ENCODE measurements at regions not wholly inside any gene's neighbourhood (a gene's known extent, or its start where the extent isn't known, plus 50 kb on each side); places are given as distances from the start of the nearest gene placed in this dataset.
A peak's percentile ranks its signal among the peaks of the same experiment; 100 is the strongest.

DNA sequence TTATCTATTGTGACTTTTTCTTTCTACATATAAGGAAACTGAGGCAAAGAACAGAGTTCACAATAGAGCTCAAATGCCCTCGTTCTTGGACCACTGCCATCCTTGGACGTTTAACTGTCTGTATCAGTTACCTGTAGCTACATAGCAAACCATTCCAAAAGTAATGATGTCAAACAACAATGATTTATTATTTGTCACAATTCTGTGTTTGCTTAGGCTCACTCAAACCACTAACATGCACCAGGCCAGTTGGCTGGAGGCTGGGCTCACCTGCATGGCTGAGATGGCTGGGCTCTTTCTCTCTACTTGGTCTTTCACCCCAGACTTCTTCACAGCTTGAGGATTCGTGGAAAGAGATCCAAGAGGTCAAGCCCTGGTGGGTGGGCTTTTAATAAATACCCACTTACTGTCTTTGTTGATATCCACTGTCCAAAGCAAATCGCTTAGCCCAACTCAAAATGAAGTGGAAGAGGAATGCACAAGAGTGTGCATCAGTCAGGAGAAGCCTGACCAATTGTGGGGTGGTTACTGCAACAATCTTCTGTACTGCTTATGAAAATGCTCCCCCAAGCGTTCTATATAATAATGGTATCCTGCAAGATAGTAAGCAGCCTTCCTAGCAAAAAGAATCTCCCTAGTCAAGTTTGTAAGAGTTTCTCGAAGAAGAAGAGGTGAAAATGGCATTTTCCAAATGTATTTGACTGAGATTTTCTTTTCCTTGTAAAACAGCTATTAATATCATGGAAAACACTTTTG lies 163.5 kb upstream of the NT5C1B start:
- DNase-seq: no peak

DNA sequence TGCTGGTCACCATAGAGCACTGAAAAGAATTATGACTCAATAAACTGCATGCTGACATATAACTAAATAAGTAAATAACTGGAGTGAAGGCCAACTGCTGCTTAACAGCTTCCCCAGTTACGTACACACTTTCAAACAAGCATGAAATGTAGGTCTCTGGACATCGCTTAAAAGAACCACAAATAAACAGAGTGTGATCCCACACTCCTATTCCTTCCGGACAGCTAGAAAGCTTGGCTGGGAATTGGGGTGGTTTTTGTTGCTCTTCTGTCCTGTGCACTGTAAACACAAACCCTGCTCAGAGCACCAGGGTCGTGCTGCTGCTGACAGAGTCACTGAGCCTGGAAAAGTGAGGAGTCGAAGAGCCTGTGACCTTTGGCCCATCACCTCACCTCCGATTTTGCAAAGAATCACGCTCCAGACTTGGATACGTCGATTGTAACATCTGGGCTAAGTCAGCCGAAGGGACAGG lies 162.7 kb upstream of the NT5C1B start:
- no peak for DNase-seq

DNA sequence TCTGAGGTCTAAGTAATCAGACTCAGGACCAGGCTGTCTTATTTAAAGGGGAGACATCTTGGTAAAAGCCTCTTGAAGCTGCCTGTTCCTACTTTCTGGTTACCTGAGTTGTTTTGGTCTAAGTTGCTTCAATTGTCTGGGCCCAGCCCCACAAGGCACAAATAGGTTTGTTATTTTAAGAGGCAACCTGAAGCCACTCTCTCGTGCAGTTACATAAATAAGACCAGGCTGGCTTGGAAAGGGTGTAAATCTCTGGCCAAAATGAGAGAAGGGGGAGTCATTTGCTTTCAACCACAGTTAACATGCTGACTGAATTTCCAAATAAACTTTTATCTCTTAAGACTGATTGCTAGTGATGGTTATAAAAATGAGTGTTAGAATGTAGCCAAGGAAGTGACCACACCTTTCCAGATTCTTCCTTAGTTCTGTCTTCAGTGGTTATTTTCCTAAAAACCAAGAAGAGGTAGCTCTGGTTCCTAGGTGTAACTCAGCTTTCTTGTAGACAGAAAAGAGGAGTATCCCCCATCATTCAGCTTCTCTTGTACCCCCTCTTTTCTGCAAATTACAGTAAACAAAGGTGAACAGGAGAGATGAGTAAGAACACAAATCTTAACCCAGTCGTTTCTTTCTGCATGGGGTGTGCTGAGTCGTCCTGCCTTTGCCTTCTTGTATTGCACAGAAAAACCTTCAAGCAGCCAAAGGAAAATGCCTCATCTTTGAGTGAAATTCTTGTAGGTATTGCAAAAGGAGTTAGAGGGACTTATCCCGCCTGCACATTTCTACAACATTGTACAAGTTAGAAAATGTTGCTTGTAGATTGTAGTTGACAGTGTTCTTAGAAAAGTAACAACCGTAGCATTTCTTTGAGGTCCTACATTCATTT lies 161.5 kb upstream of the NT5C1B start:
- DNase-seq: no peak

DNA sequence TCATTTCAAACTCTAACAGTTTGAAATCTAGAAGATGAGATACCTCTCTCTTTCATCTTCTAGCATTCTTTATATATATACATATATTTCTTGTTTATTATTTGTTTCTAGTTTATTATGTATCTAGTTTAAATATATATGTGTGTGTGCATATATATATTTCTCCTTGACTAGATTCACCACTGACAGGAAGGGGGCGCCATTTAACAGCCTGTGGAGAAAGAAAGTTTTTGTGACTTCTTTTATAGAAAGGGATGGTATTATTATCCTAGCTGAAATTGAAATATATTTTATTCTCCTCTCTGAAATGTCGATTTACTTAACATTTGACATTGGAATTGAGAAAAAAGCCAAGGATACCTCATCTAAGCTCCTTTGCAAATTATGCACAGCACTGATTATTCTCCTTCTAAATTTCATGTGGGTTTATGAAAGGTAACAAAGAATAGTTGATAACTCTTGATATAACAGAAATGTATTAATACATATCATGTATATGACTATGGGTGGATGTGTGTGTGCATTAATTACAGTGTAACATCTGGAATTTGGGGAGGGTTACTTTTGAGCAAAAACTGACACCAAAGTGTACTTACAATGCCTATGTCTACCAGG lies 160.7 kb upstream of the NT5C1B start:
- DNase-seq: peak; percentile 72

DNA sequence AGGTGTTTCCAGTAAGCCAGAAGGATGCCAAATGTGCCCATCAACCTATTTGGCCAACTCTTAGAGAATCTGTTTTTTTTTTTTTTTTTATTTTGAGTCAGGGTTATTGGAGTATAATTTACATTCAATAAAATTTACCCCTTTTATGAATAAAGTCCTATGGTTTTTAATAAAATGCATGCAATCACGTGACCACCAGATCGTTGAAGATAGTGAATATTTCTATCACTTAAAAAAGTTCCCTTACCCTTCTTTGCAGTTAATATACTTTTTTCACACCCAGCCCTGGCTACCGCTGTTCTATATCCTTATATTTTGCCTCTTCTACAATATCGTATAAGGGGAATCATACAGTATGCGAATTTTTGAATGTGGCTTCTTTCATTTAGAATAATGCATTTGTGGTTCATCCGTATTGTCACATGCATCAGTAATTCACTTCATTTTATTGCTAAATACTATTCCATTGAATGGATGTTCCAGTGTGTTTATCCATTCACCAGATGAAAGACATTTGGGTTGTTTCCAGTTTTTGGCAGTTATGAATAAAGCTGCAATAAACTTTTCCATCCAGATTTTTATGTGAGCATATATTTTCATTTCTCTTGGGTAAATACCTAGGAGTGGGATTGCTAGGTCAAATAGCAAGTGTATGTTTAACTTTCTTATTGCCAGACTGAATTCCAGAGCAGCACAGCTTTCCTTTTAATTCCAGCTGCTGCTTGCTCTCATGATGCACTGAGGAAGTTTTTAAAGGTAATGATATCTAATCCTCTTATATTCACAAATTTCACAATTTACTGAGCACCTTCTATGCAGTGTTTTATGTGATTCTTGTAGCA lies 156.3 kb upstream of the NT5C1B start:
- DNase-seq: no peak

DNA sequence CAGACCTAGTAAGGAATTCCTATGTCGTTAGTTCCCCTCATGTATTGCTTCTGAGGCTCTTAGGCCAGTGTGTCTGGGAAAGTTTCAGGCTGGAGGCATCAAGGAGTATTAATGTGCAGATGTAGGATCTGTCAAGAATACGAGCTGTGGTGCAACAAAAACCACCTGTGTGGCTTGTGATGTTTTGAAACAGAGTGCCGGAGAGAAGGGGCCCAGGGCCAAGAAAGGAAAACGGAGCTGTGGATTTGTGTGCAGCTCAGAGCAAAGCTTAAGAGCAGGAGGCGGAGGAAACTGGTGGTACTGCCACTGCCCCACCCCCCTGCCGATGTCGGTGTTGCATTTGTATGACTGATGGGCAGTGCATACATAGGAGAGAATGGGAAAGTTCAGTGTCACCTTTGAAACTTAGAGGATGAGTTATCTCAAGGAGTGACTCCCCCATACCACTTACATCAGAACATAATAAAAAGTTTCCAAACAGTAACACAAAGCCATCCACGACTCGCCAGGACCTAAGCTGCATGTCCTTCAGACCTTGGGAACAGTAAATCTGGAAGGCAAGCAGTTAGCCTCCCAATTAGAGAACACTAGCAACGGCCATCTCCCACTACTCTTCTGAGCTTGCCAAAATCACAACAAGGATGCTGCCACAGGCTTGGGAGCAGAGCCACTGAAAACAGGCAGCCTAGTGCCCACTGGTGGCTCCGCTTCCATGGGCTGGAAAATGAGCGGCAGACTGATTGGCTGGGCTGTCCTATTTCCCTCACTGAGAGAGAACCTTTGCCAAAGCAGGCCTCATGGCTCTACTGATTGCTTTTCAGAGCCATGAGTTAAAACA lies 152.7 kb upstream of the NT5C1B start:
- DNase-seq: no peak

DNA sequence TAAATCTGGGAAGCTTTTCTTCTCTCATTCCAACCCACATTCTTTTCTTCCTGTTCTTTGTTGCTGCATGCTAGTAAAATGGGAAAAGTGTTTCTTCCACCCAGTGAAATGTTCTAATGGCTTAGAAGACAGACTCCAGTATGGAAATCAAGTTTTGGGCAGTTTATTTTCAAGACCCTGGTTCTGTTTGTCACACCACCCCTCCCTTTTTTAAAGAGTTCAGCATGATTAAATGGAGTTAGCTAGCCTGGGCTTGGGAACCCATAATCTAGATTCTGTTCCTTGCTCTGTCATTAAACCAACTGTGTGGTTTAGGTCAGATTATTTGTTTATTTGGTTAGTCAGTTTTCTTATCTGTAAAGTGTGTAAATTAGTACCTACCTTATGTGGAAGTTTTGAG lies 151.8 kb upstream of the NT5C1B start:
- DNase-seq: no peak

DNA sequence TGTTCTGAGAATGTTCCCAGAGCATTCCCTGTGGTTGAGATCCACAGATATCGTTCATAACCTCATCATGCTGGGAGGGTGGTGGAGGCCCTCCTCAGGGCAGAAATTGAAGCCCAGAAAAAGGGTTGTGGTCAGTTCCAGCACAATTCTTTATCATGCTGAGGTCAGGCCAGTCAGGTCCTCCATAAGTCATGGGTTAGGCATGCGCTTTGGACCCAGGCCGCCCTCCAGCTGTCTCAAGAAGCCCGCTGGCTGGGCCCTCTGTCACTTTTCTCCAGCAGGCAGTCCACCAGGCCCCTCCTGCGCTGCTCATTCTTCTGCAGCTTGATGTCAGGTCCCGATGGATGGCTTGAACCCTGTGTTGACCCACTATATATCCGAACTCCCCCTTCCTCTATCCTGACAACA lies 151.1 kb upstream of the NT5C1B start:
- DNase-seq: no peak

DNA sequence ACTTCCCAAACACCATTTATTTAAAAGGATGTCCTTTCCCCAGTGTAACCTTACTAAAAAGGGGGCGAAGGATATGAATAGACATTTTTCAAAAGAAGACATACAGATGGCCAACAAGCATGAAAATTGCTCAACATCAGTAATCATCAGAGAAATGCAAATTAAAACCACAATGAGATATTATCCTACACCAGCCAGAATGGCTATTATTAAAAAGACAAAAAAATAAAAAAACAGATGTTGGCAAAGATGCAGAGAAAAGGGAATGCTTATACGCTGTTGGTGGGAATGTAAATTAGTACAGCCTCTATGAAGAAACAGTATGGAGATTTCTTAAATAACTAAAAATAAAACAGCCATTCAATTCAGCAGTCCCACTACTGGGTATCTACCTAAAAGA lies 142.3 kb upstream of the NT5C1B start:
- no peak for DNase-seq

DNA sequence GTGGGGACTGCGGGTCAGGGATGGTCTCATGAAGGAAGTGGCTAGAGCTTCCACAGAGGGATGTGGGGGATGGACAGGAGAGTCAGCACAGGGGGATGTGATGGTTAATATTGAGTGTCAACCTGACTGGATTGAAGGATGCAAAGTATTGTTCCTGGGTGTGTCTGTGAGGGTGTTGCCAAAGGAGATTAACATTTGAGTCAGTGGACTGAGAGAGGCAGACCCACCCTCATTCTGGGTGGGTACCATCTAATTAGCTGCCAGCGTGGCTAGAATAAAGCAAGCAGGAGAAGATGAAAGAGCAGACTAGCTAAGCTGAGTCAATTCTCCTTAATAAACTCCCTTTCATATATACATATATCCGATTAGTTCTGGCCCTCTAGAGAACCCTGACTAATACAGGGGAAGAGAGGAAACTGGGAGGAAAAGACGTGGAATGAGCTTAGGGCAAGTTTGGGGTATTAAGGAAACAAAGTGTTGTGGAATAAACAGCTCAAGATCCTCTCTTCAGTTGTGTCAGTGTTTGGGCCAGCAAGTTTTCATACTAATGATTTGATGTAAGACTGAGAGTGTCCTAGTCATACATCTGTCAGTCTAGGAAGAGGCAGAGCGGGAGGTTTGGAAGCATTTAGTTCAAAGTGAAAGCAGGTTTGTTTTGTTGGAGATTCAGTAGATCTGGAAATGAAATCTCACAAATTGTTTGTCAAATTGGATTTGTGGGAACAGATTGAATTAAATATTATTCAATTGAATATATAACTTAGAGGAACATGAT lies 135.2 kb upstream of the NT5C1B start:
- DNase-seq: no peak

DNA sequence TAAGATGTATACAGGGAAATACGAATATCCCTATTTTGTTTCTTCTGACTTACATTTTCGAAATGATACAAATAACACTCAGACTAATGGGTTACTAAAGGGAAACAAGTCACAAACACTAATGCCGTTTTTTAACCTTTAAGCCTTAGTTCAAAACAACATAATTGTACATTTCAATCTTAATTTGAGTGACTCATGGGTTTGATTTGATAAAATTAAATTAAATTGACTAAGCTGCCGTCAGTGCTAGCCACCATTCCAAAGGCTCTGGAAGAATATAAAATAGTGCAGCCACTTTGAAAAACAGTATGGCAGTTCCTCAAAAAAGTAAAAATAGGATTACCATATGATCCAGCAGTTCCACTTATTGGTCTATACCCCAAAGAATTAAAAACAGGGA lies 133.8 kb upstream of the NT5C1B start:
- DNase-seq: no peak

DNA sequence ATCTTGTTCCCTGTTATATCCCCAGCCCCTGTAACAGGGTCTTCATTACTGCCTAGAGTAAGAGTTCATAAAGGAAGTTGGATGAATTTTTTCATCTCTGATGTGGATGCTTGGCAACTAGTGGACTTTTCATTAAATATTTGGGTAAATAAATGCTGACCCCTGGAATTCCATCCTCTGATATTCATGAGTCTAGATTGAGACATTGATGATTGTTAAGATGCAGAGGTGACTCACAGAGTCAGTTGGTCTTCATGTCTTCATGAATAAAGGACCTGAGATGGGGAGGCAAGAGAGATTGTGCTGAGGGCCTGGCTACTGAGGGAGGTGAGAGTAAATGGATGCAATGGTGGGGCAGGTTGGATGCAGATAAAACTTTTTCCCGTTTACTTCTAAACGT lies 132.7 kb upstream of the NT5C1B start:
- no peak for DNase-seq

DNA sequence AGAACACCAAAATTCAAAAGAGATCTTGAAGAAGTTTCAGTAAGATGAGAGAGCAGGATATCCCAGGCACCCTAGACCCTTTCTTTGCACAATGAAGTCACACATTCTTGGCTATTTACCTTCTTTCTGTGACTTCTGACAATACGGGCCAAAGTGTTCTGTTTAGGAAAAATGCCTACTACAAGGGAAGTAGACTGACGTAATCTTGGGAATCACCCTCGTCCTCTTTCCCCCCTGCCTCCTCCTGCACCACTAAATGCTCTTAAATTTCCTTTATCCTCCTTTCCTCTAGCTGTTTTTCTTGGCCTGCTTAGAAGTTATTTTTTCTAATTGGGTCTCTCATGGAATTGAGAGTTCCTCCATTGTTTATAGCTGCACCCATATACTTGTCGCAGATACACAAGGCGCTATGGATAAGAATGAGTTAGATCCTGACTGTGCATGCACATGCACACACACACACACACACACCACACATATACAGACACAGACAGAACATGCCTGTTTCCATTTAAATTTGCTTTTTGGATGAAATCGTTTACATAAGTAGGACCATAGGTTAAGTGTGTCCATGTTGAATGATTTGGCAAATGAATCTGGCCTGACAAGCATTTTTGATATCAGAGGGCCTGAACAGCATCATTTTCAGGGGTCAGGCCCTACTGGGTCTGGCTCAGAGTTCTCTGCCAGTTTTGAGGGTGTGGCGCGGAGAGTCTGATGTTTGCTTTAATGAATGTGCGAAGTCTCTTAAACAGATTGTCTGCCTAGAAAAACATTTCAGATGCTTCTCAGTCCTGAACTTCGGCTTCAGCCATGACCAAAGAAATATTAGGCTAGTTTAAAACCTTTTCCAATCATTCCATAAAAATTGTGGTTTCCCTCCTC lies 131.9 kb upstream of the NT5C1B start:
- no peak for DNase-seq

DNA sequence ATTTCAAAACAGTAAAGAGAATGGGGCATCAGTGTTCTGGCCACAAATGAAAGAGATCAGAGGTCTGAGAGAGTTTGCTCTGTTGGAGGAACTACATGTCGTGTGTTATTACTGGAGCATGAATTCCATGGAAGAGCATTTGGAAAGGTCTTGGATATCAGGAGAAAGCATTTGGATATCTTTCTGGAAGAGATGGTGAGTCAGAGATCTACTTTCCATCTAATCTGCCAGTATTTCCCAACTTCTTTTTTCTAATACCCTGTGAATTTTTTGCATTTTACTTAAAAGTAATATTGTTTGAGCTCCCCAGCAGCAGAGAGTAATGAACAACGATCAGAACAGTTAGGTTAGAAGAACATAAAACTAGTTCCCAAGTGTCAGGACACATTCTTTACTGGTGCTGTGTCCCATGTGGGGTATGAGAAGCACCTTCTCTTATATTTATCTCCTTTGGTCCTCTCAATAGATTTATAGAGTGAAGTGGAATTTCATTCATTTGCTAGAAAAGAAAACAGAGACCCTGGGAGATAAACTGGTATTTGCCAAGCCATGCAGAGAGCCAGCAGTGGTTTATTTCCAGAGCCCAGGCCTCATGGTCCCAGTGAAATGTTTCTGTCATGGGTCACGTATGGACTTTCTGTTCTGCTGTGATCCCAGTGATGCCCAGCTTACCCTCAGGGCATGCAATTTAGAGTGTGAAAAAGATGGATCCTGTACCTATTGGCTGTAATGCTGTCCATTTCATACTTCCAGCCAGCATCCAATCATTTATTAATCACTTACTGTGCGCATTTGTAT lies 130.8 kb upstream of the NT5C1B start:
- no peak for DNase-seq

DNA sequence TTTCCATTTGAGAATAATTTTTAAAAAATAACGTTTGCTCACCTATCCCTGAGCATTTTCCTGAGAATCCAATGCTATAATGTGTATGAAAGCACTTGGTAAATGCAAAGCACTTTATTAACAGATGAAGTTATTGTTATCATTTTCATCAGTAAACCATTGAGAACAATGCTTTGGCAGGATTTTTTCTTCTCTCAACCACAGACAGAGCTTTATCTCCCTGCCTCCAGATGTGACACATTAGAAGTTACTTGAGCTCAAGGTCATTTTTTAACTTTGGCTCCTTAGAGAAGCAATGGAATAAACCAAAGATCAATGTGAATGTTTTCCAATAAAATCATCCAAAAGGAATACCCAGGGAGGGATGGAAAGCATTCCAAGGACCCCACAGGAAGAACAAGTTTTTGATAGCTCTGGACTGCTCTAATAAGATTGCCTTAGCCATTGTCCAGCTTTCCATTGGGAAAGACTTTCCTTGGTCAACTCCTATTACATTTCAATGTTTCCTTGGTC lies 118.9 kb upstream of the NT5C1B start:
- DNase-seq: peak; percentile 11

DNA sequence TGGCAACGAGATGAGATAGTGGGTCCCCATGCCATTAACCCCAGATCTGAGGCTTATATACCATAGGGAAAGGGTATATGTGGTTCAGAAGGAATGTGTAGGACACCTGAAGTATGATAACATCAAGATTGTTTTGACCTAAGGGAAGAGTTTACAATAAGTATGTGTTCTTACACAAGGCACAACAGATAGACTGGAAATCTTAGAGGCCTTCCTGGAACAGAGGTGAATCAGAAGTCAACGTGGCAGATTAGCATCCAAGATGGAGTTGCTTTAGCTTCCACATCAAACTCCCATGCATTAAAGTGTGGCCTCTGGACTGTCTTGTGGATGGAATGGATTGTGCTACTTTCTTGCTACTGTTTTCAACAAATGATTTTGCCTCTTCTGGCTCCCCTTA lies 116.6 kb upstream of the NT5C1B start:
- no peak for DNase-seq

DNA sequence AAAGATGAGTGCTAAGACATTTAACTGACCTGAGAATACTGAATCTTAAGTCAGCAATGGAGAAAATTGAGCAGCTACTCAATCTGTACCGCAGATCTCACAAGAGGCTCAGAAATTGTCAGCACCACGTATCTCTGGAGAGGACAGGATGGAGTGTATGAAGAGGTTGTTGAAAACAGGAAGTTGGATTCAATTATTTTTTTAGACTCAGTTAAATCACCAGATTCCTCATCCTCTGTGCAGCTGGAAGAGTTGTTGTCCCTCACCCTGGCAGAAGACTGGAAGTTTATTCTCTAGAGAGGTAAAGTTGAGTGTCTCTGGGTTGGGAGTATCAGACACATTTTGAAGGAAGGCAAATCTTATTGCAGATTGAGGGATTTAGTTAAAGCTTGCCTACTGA lies 114.9 kb upstream of the NT5C1B start:
- no peak for DNase-seq

DNA sequence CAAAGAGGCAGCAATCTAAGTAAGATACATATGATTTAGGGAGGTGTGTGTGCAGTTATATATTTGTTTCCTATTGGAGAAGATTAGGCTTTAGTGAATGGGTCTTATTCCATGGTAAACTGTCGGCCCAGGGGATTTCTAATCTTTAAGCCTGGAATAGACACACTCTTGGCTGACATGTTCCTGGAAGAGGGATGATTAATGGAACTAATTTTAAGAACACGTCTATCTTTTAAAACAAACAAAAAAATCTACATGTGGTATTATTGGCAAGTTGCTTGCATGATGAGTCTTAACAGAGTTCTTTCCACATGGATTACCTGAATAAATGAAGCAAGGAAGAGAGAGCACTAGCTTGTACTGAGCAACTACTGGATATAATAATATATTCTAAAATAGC lies 114.2 kb upstream of the NT5C1B start:
- DNase-seq: no peak

DNA sequence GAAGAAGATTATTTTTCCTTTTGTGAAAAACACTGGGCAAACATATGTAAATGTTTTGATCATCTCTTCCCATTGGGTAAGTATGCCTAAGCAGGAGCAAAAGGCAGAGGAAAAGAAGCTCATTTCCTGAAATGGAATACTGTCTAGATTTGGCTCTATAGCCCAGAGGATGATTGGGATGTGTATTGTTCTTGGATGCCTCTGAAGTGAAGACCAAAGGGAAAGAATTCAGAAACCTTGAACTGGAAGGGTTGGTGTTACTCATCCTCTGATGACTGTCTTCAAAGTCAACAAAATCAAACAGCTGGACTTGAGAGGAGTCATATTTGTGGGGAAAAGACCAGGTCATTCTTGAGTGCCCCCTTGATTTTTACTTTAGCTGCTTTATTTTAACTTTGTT lies 112.6 kb upstream of the NT5C1B start:
- no peak for DNase-seq

All from hematopoietic multipotent progenitor cell treated with erythropoietin and hydrocortisone succinate and interleukin-3 and kit ligand, for 4 days (in vitro differentiated cells).